Activated naive CD8-positive, alpha-beta T cell treated with anti-CD3 and anti-CD28 coated beads, Interleukin-2, amount 50 U/mL, for 24 hours (primary cell): ENCODE measurements at regions not wholly inside any gene's neighbourhood (a gene's known extent, or its start where the extent isn't known, plus 50 kb on each side); places are given as distances from the start of the nearest gene placed in this dataset.

Experiments used
- ATAC-seq: fragments of 150-1000 bp; cut with Tn5 transposase; one replicate; pipeline ENCODE4 v1.10.0; 2021
- DNase-seq: peaks from one replicate; pipeline ENCODE4 v3.0.0; 2021
- H3K27ac Mint-ChIP-seq: one replicate; pipeline ENCODE4 v1.8.0; 2021; ENCODE audit warnings: mild to moderate bottlenecking, mixed read lengths
- H3K27me3 Mint-ChIP-seq: one replicate; pipeline ENCODE4 v1.8.0; 2021; ENCODE audit warnings: mixed read lengths
- H3K36me3 Mint-ChIP-seq: one replicate; pipeline ENCODE4 v1.8.0; 2021; ENCODE audit warnings: low read depth, mixed read lengths
- H3K4me1 Mint-ChIP-seq: one replicate; pipeline ENCODE4 v1.8.0; 2021; ENCODE audit warnings: mixed read lengths
- H3K4me3 Mint-ChIP-seq: one replicate; pipeline ENCODE4 v1.8.0; 2021; ENCODE audit warnings: mild to moderate bottlenecking, moderate library complexity, mixed read lengths
- H3K9me3 Mint-ChIP-seq: one replicate; pipeline ENCODE4 v1.8.0; 2021; ENCODE audit warnings: mixed read lengths

GRCh38 chr4:140316799-140317198 is 56.6 kb upstream of the SCOC start:
- Mint-ChIP-seq H3K9me3 (peaks cover 5% of the 10 kb centered on the region), H3K4me1 (no peaks in the 10 kb centered on the region), H3K36me3 (no peaks in the 10 kb centered on the region), H3K27me3 (no peaks in the 10 kb centered on the region), H3K27ac (no peak overlapping the region), H3K4me3 (no peak overlapping the region)
- no peak for DNase-seq
- no peak for ATAC-seq

GRCh38 chr4:140315970-140316369 is 57.5 kb upstream of the SCOC start:
- ATAC-seq, result no peak
- Mint-ChIP-seq H3K36me3 (no peaks in the 10 kb centered on the region), H3K27me3 (no peaks in the 10 kb centered on the region), H3K9me3 (no peaks in the 10 kb centered on the region), H3K4me3 (no peak overlapping the region), H3K27ac (no peak overlapping the region), H3K4me1 (no peaks in the 10 kb centered on the region)
- no peak for DNase-seq

- Mint-ChIP-seq H3K27ac (no peak overlapping the region), H3K9me3 (no peaks in the 10 kb centered on the region), H3K4me1 (no peaks in the 10 kb centered on the region), H3K36me3 (no peaks in the 10 kb centered on the region), H3K27me3 (no peaks in the 10 kb centered on the region), H3K4me3 (no peak overlapping the region)
- ATAC-seq (no peak), DNase-seq (no peak)
These were observed 58.0 kb upstream of the SCOC start for GRCh38 chr4:140315438-140315837.

- Mint-ChIP-seq H3K9me3 (no peaks in the 10 kb centered on the region), H3K27me3 (no peaks in the 10 kb centered on the region), H3K36me3 (no peaks in the 10 kb centered on the region), H3K27ac (no peak overlapping the region), H3K4me3 (no peak overlapping the region), H3K4me1 (no peaks in the 10 kb centered on the region)
- ATAC-seq, result no peak
- DNase-seq, result no peak
These were observed 58.4 kb upstream of the SCOC start for GRCh38 chr4:140315019-140315418.

- Mint-ChIP-seq H3K4me3 (no peak overlapping the region), H3K4me1 (no peaks in the 10 kb centered on the region), H3K27ac (no peak overlapping the region), H3K27me3 (no peaks in the 10 kb centered on the region), H3K9me3 (no peaks in the 10 kb centered on the region), H3K36me3 (no peaks in the 10 kb centered on the region)
- no peak for ATAC-seq
- no peak for DNase-seq
These were observed 61.3 kb upstream of the SCOC start for GRCh38 chr4:140312100-140312499.

- no peak overlapping the region for H3K4me3 Mint-ChIP-seq
- no peak for ATAC-seq
- H3K27me3 Mint-ChIP-seq, result no peaks in the 10 kb centered on the region
These were observed 62.1 kb upstream of the SCOC start for GRCh38 chr4:140311257-140311835.

GRCh38 chr4:140309124-140309870 is 64.1 kb upstream of the SCOC start:
- Mint-ChIP-seq H3K27ac (no peak overlapping the region), H3K27me3 (no peaks in the 10 kb centered on the region), H3K4me1 (no peaks in the 10 kb centered on the region), H3K36me3 (no peaks in the 10 kb centered on the region), H3K4me3 (no peak overlapping the region), H3K9me3 (no peaks in the 10 kb centered on the region)
- DNase-seq (peak; percentile 3), ATAC-seq (no peak)

More at GRCh38 chr4:140311257-140311835, 62.1 kb upstream of the SCOC start:
- DNase-seq, result no peak
- no peaks in the 10 kb centered on the region for H3K9me3 Mint-ChIP-seq
- H3K36me3 Mint-ChIP-seq, result no peaks in the 10 kb centered on the region
- no peaks in the 10 kb centered on the region for H3K4me1 Mint-ChIP-seq
- no peak overlapping the region for H3K27ac Mint-ChIP-seq

GRCh38 chr4:140308366-140309123 is 64.9 kb upstream of the SCOC start:
- no peaks in the 10 kb centered on the region for H3K36me3 Mint-ChIP-seq
- H3K4me3 Mint-ChIP-seq, result no peak overlapping the region
- ATAC-seq (no peak), DNase-seq (no peak)
- no peaks in the 10 kb centered on the region for H3K4me1 Mint-ChIP-seq
- no peaks in the 10 kb centered on the region for H3K27me3 Mint-ChIP-seq
- H3K9me3 Mint-ChIP-seq, result no peaks in the 10 kb centered on the region
- H3K27ac Mint-ChIP-seq, result no peak overlapping the region

GRCh38 chr4:140305053-140305452 is 68.4 kb upstream of the SCOC start:
- no peak for ATAC-seq
- Mint-ChIP-seq H3K27me3 (no peaks in the 10 kb centered on the region), H3K4me3 (no peak overlapping the region), H3K36me3 (no peaks in the 10 kb centered on the region), H3K9me3 (no peaks in the 10 kb centered on the region), H3K27ac (no peak overlapping the region), H3K4me1 (no peaks in the 10 kb centered on the region)
- no peak for DNase-seq

- no peak for ATAC-seq
- H3K36me3 Mint-ChIP-seq, result no peaks in the 10 kb centered on the region
- no peaks in the 10 kb centered on the region for H3K9me3 Mint-ChIP-seq
- no peak for DNase-seq
- H3K27me3 Mint-ChIP-seq, result no peaks in the 10 kb centered on the region
- H3K4me1 Mint-ChIP-seq, result no peaks in the 10 kb centered on the region
- H3K27ac Mint-ChIP-seq, result no peak overlapping the region
- no peak overlapping the region for H3K4me3 Mint-ChIP-seq
These were observed 69.1 kb upstream of the SCOC start for GRCh38 chr4:140304346-140304745.

- Mint-ChIP-seq H3K27me3 (no peaks in the 10 kb centered on the region), H3K9me3 (no peaks in the 10 kb centered on the region), H3K36me3 (no peaks in the 10 kb centered on the region), H3K4me3 (no peak overlapping the region), H3K27ac (no peak overlapping the region), H3K4me1 (no peaks in the 10 kb centered on the region)
- ATAC-seq (no peak), DNase-seq (no peak)
These were observed 71.1 kb upstream of the SCOC start for GRCh38 chr4:140302151-140302859.

- no peak overlapping the region for H3K4me3 Mint-ChIP-seq
- H3K9me3 Mint-ChIP-seq, result no peaks in the 10 kb centered on the region
- H3K4me1 Mint-ChIP-seq, result no peaks in the 10 kb centered on the region
- ATAC-seq, result peak; percentile 78
- peaks cover under 1% of the 10 kb centered on the region for H3K27me3 Mint-ChIP-seq
- no peak overlapping the region for H3K27ac Mint-ChIP-seq
- no peaks in the 10 kb centered on the region for H3K36me3 Mint-ChIP-seq
- DNase-seq, result no peak
These were observed 73.0 kb upstream of the SCOC start for GRCh38 chr4:140300271-140300970.

GRCh38 chr4:140298001-140298400 is 75.4 kb upstream of the SCOC start:
- Mint-ChIP-seq H3K4me3 (no peak overlapping the region), H3K9me3 (no peaks in the 10 kb centered on the region), H3K36me3 (no peaks in the 10 kb centered on the region), H3K27ac (no peak overlapping the region), H3K27me3 (peaks cover 2% of the 10 kb centered on the region), H3K4me1 (no peaks in the 10 kb centered on the region)
- no peak for DNase-seq
- ATAC-seq, result no peak

- Mint-ChIP-seq H3K4me1 (no peaks in the 10 kb centered on the region), H3K27ac (no peak overlapping the region), H3K36me3 (no peaks in the 10 kb centered on the region), H3K9me3 (no peaks in the 10 kb centered on the region), H3K4me3 (no peak overlapping the region), H3K27me3 (peaks cover 2% of the 10 kb centered on the region)
- DNase-seq (no peak), ATAC-seq (no peak)
These were observed 76.2 kb upstream of the SCOC start for GRCh38 chr4:140297221-140297570.
